SU-DHL-6 (cell line): ENCODE measurements at regions not wholly inside any gene's neighbourhood (a gene's known extent, or its start where the extent isn't known, plus 50 kb on each side); places are given as distances from the start of the nearest gene placed in this dataset.

Source experiments
- EZH2phosphoT487 ChIP-seq: fragments of 200-600 bp; sonication (generic), shearing (Covaris generic); conservative IDR thresholded peaks from 2 replicates; pipeline ENCODE4 v1.6.1; 2018; ENCODE audit warnings: mild to moderate bottlenecking, antibody characterized with exemption, low read length, moderate library complexity, mixed read lengths
- TF ChIP-seq, protein P1 (sequence below): fragments of 200-600 bp; sonication (generic); IDR thresholded peaks from one replicate; pipeline ENCODE4 v1.5.1; 2017; ENCODE audit warnings: antibody characterized with exemption, mild to moderate bottlenecking, low read length, moderate library complexity; ENCODE audit not compliant: insufficient read depth, poor library complexity, severe bottlenecking

DNA sequence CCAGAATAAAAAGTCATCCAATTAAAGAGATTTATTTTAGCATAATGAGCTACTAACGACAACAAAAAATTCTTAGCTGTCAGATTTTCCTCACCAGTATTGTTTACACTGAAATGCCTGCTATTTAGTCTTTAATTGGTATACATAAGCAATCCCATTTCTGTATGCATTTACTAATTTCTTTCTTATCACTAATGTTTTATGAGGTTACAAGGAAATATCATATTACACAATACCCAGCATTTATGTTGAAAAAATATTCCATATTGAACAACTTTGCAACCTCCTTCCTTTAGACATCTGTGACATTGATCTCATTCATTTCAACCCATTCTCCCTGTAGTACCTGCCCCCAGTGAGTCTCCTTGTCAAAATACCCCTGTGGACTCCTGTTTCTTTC lies 135.4 kb downstream of the SLITRK6 start:
- TF ChIP-seq, protein P1, sequence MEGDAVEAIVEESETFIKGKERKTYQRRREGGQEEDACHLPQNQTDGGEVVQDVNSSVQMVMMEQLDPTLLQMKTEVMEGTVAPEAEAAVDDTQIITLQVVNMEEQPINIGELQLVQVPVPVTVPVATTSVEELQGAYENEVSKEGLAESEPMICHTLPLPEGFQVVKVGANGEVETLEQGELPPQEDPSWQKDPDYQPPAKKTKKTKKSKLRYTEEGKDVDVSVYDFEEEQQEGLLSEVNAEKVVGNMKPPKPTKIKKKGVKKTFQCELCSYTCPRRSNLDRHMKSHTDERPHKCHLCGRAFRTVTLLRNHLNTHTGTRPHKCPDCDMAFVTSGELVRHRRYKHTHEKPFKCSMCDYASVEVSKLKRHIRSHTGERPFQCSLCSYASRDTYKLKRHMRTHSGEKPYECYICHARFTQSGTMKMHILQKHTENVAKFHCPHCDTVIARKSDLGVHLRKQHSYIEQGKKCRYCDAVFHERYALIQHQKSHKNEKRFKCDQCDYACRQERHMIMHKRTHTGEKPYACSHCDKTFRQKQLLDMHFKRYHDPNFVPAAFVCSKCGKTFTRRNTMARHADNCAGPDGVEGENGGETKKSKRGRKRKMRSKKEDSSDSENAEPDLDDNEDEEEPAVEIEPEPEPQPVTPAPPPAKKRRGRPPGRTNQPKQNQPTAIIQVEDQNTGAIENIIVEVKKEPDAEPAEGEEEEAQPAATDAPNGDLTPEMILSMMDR = no peak
- TF ChIP-seq EZH2phosphoT487 = no peak
